H9 (cell line): ENCODE measurements at regions not wholly inside any gene's neighbourhood (a gene's known extent, or its start where the extent isn't known, plus 50 kb on each side); places are given as distances from the start of the nearest gene placed in this dataset.

ENCODE experiments used
- DNase-seq: peaks from one replicate; pipeline ENCODE4 v3.0.0-alpha.2; 2017
- H2AFZ ChIP-seq: one replicate; pipeline ENCODE4 v1.6.1; 2013; ENCODE audit warnings: mild to moderate bottlenecking, low read length, control low read depth, moderate library complexity
- H2AK5ac ChIP-seq: 2 replicates; pipeline ENCODE4 v1.6.1; 2013; ENCODE audit warnings: low read length, control low read depth, mixed read lengths; ENCODE audit not compliant: insufficient read length
- H2BK120ac ChIP-seq: one replicate; pipeline ENCODE4 v1.6.1; 2013; ENCODE audit warnings: low read depth, mild to moderate bottlenecking, low read length, control low read depth, inconsistent platforms; ENCODE audit not compliant: poor library complexity, severe bottlenecking
- H2BK12ac ChIP-seq: 2 replicates; pipeline ENCODE4 v1.6.1; 2013; ENCODE audit warnings: low read length, control low read depth, mixed read lengths, low read depth; ENCODE audit not compliant: insufficient read length
- H2BK15ac ChIP-seq: 2 replicates; pipeline ENCODE4 v1.6.1; 2013; ENCODE audit warnings: low read depth, low read length, control low read depth
- H2BK20ac ChIP-seq: one replicate; pipeline ENCODE4 v1.6.1; 2013; ENCODE audit warnings: low read depth, mild to moderate bottlenecking, low read length, control low read depth, inconsistent platforms; ENCODE audit not compliant: poor library complexity, severe bottlenecking
- H2BK5ac ChIP-seq: 2 replicates; pipeline ENCODE4 v1.6.1; 2013; ENCODE audit warnings: low read length, control low read depth, mixed read lengths; ENCODE audit not compliant: insufficient read length
- H3K14ac ChIP-seq: 2 replicates; pipeline ENCODE4 v1.6.1; 2013; ENCODE audit warnings: low read length, control low read depth; ENCODE audit not compliant: insufficient read depth
- H3K18ac ChIP-seq: 2 replicates; pipeline ENCODE4 v1.6.1; 2013; ENCODE audit warnings: low read depth, mild to moderate bottlenecking, mixed read lengths, low read length, control low read depth; ENCODE audit not compliant: insufficient read length
- H3K23ac ChIP-seq: 2 replicates; pipeline ENCODE4 v1.6.1; 2013; ENCODE audit warnings: low read length, control low read depth, mixed read lengths, low read depth; ENCODE audit not compliant: insufficient read length
- H3K23me2 ChIP-seq: 2 replicates; pipeline ENCODE4 v1.6.1; 2013; ENCODE audit warnings: low read depth, mild to moderate bottlenecking, mixed read lengths, low read length, control low read depth; ENCODE audit not compliant: insufficient read length, poor library complexity, severe bottlenecking
- H3K27ac ChIP-seq: 2 replicates; pipeline ENCODE4 v1.5.1; 2013; ENCODE audit warnings: low read length, control low read depth, mixed read lengths, low read depth; ENCODE audit not compliant: insufficient read length
- H3K27me3 ChIP-seq: 2 replicates; pipeline ENCODE4 v1.6.1; 2013; ENCODE audit warnings: low read length, control low read depth, inconsistent platforms; ENCODE audit not compliant: insufficient read depth
- H3K4ac ChIP-seq: 2 replicates; pipeline ENCODE4 v1.6.1; 2013; ENCODE audit warnings: low read depth, mild to moderate bottlenecking, control low read depth, inconsistent platforms, low read length, moderate library complexity
- H3K4me1 ChIP-seq: 2 replicates; pipeline ENCODE4 v1.6.1; 2013; ENCODE audit warnings: low read length, control low read depth, inconsistent platforms; ENCODE audit not compliant: insufficient read depth
- H3K4me2 ChIP-seq: 2 replicates; pipeline ENCODE4 v1.6.1; 2013; ENCODE audit warnings: low read length, control low read depth, mixed read lengths; ENCODE audit not compliant: insufficient read length, insufficient read depth
- H3K56ac ChIP-seq: 2 replicates; pipeline ENCODE4 v1.6.1; 2013; ENCODE audit warnings: low read depth, mild to moderate bottlenecking, mixed read lengths, low read length, control low read depth; ENCODE audit not compliant: insufficient read length
- H3K79me1 ChIP-seq: 2 replicates; pipeline ENCODE4 v1.6.1; 2013; ENCODE audit warnings: low read depth, mild to moderate bottlenecking, moderate library complexity, low read length, control low read depth, inconsistent platforms; ENCODE audit not compliant: insufficient read depth, poor library complexity, severe bottlenecking
- H3K79me2 ChIP-seq: 2 replicates; pipeline ENCODE4 v1.6.1; 2013; ENCODE audit warnings: low read length, control low read depth, inconsistent platforms; ENCODE audit not compliant: insufficient read depth
- H3K9ac ChIP-seq: 2 replicates; pipeline ENCODE4 v1.6.1; 2013; ENCODE audit warnings: low read length, control low read depth, mixed read lengths; ENCODE audit not compliant: insufficient read length; ENCODE audit errors: extremely low read depth
- H3K9me3 ChIP-seq: one replicate; pipeline ENCODE4 v1.6.1; 2013; ENCODE audit warnings: low read depth, low read length, inconsistent platforms; ENCODE audit not compliant: control insufficient read depth
- H3T11ph ChIP-seq: one replicate; pipeline ENCODE4 v1.6.1; 2013; ENCODE audit warnings: mild to moderate bottlenecking, low read length, control low read depth, inconsistent platforms
- H4K20me1 ChIP-seq: one replicate; pipeline ENCODE4 v1.6.1; 2013; ENCODE audit not compliant: control insufficient read depth, insufficient read length, insufficient read depth
- H4K5ac ChIP-seq: 2 replicates; pipeline ENCODE4 v1.6.1; 2013; ENCODE audit warnings: low read depth, mild to moderate bottlenecking, mixed read lengths, low read length, control low read depth; ENCODE audit not compliant: insufficient read length
- H4K8ac ChIP-seq: replicated peaks from 2 replicates; pipeline ENCODE4 v1.6.1; 2013; ENCODE audit warnings: low read length, control low read depth, mixed read lengths, low read depth; ENCODE audit not compliant: insufficient read length
- H4K91ac ChIP-seq: 2 replicates; pipeline ENCODE4 v1.6.1; 2013; ENCODE audit warnings: low read depth, mild to moderate bottlenecking, moderate library complexity, mixed read lengths, low read length, control low read depth; ENCODE audit not compliant: insufficient read length
- H3K27ac Mint-ChIP-seq, 3 experiments: 2 replicates in 2 of 3; 3 replicates in 1 of 3; pipeline ENCODE4 v1.8.0; 2020 to 2021; ENCODE audit warnings: mixed read lengths in 3 of 3, mild to moderate bottlenecking in 1 of 3, moderate library complexity in 1 of 3
- H3K27me3 Mint-ChIP-seq: 2 replicates; pipeline ENCODE4 v1.8.0; 2021; ENCODE audit warnings: low read depth, mild to moderate bottlenecking, moderate library complexity, mixed read lengths
- H3K36me3 Mint-ChIP-seq, 3 experiments: 2 replicates in 2 of 3; 3 replicates in 1 of 3; pipeline ENCODE4 v1.8.0; 2020 to 2021; ENCODE audit warnings: low read depth in 3 of 3, mixed read lengths in 3 of 3; ENCODE audit not compliant: insufficient read depth in 1 of 3
- H3K4me1 Mint-ChIP-seq, 2 experiments: 2 replicates each; pipeline ENCODE4 v1.8.0; 2020; ENCODE audit warnings: mixed read lengths in 2 of 2
- H3K4me3 Mint-ChIP-seq, 2 experiments: 2 replicates in 1 of 2; 3 replicates in 1 of 2; pipeline ENCODE4 v1.8.0; 2020 to 2021; ENCODE audit warnings: mild to moderate bottlenecking in 2 of 2, mixed read lengths in 2 of 2, moderate library complexity in 1 of 2
- H3K9me3 Mint-ChIP-seq, 2 experiments: 2 replicates in 1 of 2; 3 replicates in 1 of 2; pipeline ENCODE4 v1.8.0; 2020; ENCODE audit warnings: mild to moderate bottlenecking in 2 of 2, mixed read lengths in 2 of 2, moderate library complexity in 1 of 2
- CTCF ChIP-seq: fragments of 200-600 bp; sonication (generic); conservative IDR thresholded peaks from 3 replicates; pipeline ENCODE4 v1.8.0; 2021; ENCODE audit warnings: antibody characterized with exemption, mild to moderate bottlenecking
- WGBS: extraction: QIAGEN DNeasy Blood & Tissue Kit; methylation state at CpG from one replicate; pipeline ENCODE4 v1.1.7; 2013; ENCODE audit warnings: missing lambda C conversion rate, low lambda C conversion rate, mixed read lengths; ENCODE audit not compliant: insufficient read length; ENCODE audit errors: extremely low coverage; 5-methylcytosine and 5-hydroxymethylcytosine counted together

GRCh38 chr6:19988555-19988954 lies 151.4 kb downstream of the ID4 start:
- H3K27me3 Mint-ChIP-seq = peaks cover 3% of the 10 kb centered on the region
- no peak overlapping the region for H2BK120ac ChIP-seq
- H3K27me3 ChIP-seq = no peaks in the 10 kb centered on the region
- no peak overlapping the region for H2BK12ac ChIP-seq
- H3K27ac ChIP-seq = no peak overlapping the region
- H3K36me3 Mint-ChIP-seq = no peaks in the 10 kb centered on the region
- H3K9ac ChIP-seq = no peak overlapping the region
- H4K5ac ChIP-seq = no peak overlapping the region
- H3T11ph ChIP-seq = no peak overlapping the region
- H3K9me3 ChIP-seq = no peaks in the 10 kb centered on the region
- H2BK20ac ChIP-seq = no peak overlapping the region
- no peak overlapping the region for H4K8ac ChIP-seq
- no peak overlapping the region for H3K4me3 Mint-ChIP-seq
- no peaks in the 10 kb centered on the region for H3K4me1 ChIP-seq
- no peak overlapping the region for H3K4me2 ChIP-seq
- no peak overlapping the region for H2AFZ ChIP-seq
- no peak for TF ChIP-seq CTCF
- no peak overlapping the region for H3K18ac ChIP-seq
- no peaks in the 10 kb centered on the region for H3K79me1 ChIP-seq
- no peak overlapping the region for H2AK5ac ChIP-seq
- H3K14ac ChIP-seq = no peak overlapping the region
- no peaks in the 10 kb centered on the region for H3K23me2 ChIP-seq
- no peak for DNase-seq
- H3K27ac Mint-ChIP-seq = no peak overlapping the region
- no peak overlapping the region for H4K91ac ChIP-seq
- no peak overlapping the region for H2BK5ac ChIP-seq
- H3K9me3 Mint-ChIP-seq = no peaks in the 10 kb centered on the region
- H3K4me1 Mint-ChIP-seq = peaks cover 4 to 6% of the 10 kb centered on the region in 2 experiments; a peak in 2 of 4 replicates
- H4K20me1 ChIP-seq = no peaks in the 10 kb centered on the region
- H3K79me2 ChIP-seq = no peaks in the 10 kb centered on the region
- no peak overlapping the region for H2BK15ac ChIP-seq
- H3K4ac ChIP-seq = no peak overlapping the region
- H3K56ac ChIP-seq = no peak overlapping the region
- no CpG with 5 or more reads among the region's 3 CpGs for whole genome bisulfite sequencing
- H3K23ac ChIP-seq = no peak overlapping the region
